ENCODE measurements at regions not wholly inside any gene's neighbourhood (a gene's known extent, or its start where the extent isn't known, plus 50 kb on each side); places are given as distances from the start of the nearest gene placed in this dataset.
"Not testable (repeated sequence)": the region's sequence is repeated elsewhere in the genome, so short reads cannot be mapped to it uniquely, and the experiment has no call there.

DNA sequence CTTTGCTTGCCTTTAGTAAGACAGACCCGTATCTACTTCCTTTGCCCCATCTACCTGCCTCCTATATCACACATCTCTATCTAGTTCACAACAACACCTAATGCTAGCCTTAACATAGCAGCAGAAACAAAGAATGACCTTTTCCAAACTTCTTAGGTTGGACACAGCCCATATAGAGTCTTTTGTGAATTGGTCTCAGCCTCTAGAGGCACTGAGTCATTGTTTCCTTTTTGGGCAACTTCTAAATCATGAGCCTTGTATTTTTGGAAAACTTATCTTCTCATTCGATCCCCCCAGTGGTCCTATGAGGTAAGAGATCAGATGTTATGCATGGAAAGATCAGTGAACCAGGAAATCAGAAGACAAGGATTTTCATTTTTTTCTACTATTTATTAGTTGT lies 679.4 kb upstream of the USP24 start:
- no peak for DNase-seq

DNA sequence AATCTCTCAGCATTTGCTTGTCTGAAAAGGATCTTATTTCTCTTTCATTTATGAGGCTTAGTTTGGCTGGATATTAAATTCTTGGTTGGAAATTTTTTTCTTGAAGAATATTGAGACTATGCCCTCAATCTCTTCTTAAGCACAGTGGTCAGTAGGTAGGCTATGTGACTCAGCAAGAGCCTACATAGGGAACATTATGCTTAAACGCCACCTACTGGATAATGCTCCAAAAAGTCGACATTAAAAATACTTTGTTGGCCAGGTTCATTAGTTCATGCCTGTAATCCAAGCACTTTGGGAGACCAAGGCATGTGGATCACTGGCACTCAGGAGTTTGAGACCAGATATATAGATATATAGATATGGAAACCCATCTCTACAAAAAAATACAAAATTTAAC lies 678.0 kb upstream of the USP24 start:
- no peak for DNase-seq

DNA sequence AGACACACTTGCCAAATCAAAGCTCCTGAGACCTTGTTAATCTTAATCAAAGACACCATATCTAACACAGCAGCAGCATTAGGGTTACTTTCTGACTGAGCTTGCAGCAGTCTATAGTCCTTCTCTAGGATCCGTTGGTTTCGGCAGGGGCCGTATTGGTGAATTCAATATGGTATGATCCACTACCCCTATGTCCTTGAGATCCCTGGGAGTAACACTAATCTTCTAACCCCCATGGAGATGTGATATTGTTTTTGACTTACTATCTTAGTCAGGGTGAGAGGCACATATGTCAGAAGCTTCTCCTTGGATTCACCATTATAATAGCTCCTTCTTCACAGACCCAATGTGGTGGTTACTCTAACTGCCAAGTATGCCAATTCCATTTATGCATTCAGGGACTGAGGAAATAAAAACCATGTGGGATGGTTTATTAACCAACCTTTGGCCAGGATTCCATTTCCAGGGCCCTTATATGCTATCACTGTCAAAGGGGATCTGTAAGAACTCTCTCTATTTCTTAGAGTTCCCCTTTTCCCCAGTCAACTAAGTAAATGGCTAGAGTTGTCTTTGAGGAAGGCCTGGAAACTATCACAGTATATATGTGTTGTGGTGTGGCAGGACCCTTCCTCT lies 673.6 kb upstream of the USP24 start:
- no peak for DNase-seq

DNA sequence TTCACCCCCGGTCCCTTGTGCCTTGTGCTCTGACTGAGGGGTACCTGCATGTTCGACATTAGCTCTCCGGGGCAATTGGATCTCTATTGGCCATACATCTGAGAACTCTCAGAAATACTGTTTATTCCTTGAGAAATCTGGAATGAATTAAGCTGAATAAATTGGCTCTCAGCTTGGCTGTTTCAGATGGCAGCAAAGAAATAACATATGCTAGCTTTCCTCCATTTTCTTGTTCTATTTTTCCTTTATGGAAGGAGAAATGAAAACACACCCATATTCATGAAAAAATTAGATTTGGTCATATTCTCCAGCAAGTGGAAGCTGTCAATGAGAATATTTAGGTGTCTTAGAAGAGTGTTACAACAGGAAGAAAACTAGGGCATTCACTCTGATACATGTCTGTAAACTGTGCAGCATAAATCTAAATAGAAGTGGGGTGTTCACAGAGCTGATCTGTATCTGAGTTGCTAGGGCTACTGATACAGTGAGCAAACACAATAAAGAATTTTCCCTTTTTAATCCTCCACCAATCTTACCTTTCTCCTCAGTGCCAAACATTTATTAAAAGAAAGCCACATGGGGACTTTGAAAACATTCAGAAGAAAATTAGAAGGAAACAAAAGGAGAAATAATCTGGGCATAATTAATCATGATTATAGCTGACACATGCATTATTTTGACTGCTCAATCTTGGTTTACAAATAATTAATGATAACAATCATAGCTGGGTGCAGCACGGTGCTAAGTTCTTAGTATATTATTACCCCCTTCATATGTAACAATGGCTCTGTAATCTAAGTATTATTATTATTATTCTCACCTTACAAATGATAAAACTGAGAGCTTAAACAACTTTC lies 671.9 kb upstream of the USP24 start:
- no peak for DNase-seq

DNA sequence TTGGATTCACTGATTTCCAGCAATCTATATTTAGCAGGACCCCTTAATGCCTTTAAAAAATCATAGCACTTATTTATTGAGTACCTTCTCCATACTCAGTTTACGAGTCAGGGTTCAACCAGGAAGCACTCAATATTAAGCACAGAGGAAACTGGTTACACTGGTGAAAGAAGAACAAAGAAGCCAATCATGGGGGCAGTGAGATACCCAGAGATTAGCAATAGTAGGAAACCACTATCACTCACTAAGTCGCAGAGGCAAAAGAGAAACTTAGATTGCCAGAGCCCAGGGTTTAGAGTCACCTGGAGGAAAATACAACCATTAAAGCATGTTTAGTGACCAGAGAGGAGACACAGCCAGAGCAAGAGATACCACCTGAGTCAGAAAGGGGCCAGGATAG lies 670.5 kb upstream of the USP24 start:
- no peak for DNase-seq

DNA sequence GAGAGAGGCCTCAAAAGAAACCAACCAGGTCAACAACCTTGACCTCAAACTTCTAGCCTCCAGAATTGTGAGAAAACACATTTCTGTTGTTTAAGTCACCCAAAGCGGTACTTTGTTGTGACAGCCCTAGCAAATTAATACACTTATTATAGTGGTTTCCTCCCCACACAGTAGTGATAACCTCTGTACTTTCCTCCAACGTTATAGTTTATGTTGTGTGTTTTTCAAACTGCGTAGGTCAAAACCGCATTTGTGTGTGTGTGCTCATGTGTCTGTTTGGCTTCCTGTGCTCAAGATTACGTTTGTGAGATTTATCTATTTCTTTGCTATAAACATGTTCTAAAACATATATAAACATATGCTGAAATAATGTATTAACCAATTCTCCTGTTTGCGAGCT lies 667.8 kb upstream of the USP24 start:
- DNase-seq, result no peak

DNA sequence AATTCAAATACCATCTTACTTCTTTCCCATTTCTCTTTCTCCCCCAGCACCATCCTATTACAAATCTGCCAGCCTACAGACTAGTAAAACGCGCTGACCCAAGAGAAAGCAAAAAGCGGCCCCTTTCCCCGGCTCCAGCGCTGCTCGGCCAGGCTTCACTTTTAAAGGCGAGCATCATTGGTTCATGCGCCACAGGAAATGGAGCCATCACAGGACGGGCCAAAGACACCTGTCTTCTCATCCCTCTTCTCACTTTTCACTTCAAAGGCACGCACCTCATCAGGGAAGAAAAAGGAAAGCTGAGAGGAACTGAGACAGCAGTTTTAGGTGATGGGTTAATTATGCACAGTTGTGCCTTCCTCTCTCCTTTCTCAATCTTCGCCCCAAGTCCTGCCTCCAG lies 664.2 kb upstream of the USP24 start:
- DNase-seq, result no peak

DNA sequence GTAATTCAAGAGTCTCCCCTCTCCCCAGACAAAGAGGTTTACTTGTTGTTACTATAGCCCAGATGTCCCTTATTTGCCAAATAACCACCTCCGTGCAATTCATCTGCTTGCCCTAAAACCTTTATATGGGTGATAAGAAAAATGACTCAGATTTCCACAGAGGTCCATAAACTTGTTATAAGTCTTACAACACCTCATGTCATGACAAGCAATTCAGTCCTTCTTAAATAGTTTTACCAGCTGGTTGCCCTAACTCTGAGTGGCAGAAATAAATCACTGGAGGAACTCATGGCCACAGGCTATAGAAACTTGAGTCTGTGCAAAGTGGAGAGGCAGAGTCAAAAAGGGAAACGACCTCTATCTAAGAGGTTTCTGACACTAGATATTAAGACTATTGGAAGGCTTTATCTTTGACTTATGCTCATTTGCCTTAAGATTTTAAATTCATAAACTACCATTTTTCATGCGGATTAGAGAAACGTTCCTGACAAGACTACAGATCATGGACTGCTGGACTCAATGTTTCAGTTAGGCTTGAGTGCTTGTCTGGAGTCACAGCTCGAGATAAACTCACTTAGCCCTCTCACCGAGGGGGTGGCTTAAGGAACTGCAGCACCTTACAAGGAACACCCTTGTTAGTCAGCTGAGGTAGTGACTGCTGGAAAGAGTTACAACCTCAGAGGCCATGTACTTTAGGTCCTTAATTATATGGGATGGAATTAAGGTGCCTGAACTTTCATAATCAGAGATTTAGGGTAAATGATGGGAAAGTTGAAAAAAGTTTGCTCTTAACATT lies 662.5 kb upstream of the USP24 start:
- no peak for DNase-seq

DNA sequence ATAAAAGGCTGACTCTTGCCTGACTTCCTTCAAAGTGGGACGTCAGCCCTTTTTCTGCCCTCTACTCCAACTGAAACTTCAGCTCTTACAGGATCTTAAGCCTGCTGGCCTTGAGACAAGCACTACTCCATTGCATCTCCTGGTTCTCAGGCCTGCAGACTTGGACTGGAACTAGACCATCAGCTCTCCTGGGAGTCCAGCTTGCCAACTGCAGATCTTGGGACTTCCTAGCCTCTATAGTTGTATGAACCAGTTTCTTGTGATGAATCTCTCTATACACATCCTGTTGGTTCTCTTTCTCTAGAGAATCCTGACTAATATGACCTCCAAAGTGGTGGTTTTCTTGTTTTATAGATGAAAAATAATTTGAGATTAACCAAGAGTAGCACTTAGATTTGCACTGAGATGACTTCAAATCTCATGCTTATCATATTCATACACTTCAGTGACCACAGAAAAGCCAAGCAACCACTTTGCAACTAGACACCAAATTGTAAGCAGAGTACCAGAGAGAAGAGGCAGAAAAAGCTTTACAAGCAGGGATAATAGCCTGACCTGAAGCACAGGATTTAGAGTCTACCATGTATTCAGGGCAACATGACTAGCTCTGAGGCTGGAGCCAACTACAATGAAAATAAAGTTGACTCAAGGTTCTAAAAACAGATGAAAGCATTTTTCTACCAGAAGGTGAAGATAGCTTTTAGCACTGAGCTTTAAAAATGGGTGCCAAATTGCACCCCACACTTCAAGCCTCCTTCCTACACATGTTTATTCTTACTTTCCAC lies 661.3 kb upstream of the USP24 start:
- no peak for DNase-seq

DNA sequence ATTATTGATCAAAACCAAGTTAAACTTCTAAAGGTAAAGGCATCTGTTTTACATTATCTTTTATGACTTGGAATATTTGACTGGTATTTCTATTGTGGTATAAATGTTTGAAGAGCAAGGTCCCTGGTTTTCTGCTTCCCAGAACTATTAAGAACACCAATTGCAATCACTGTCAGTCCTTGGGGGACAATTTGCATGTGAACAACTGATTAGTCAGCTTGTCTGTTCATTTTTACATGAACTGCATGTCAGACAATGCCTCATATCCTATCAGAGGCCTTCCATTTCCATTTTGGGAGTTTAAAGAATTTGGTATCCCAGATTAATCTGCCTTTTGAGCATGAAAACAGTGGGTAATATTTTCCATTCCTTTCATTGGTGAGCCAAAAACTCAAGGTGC lies 654.9 kb upstream of the USP24 start:
- no peak for DNase-seq

DNA sequence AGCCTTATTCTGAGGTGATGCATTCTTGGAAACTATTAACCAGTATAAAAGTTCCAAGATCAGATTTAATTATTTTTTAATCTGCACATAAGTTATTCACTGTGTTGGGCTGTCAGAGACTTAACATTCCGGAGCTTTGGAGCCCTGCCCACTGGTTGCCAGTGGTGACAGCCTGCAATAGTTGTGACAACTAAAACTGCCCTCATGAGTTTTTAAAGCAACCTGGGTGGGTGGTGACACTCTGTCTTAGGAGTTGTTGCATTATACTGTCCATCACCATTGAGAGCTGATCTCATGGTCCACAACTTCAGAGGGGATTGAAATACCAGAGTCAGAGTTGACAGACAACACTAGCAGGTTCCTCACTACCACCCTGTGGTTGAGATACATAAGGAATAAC lies 653.9 kb upstream of the USP24 start:
- DNase-seq, result no peak

DNA sequence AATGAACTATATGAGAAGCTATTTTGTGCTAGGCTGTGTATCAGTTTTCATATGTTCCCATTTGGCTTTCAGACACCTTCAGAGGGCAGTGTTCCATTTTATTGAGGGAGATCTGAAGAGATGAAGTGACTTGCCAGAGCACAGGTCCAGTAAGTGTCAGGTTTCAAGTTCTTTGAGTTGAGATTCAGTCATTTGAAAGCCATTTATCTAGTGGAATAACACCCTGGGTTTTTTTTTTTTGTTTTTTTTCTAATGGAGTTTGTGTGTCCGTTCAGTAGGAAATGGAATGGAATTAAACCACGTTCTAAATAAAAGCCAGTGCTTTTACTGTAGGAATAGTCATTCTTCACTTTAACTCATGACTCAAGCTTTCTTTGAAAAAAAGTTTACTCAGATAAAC lies 652.9 kb upstream of the USP24 start:
- no peak for DNase-seq

DNA sequence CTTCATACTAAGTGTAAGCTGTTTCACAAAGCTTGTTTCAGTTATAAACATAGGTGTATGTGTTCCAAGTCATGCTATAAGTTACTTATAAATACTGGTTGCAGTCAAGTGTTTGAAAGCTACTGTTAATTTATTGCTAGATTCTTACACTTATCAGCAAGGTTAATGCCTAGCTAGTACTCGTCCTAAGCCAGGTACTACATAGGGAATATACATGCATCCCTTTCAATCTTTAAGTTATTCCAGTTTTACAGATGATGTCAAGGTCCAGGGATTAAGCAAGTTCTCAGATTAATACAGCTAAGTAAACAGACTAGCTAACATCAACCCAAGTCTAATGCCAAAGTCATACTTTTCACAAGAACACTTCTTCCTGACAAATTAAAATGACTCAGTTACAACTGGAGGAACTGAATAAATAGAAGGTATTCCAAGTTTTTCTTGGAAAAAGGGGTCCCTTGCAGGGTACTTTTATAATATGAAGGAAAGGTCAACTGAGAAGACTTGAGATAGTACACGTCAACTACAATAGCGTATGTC lies 652.2 kb upstream of the USP24 start:
- no peak for DNase-seq

DNA sequence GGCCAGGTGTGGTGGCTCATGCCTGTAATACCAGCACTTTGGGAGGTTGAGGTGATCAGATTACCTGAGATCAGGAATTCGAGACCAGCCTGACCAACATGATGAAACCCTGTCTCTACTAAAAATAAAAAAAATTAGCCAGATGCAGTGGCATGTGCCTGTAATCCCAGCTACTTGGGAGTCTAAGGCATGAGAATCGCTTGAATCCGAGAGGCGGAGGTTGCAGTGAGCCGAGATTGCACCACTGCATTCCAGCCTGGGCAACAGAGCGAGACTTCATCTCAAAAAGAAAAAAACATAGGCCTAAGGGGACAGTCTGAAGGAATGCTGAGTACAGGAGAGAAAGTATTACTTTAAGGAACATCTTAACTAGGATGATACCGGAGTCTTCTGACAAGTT lies 650.6 kb upstream of the USP24 start:
- not testable (repeated sequence) for DNase-seq

DNA sequence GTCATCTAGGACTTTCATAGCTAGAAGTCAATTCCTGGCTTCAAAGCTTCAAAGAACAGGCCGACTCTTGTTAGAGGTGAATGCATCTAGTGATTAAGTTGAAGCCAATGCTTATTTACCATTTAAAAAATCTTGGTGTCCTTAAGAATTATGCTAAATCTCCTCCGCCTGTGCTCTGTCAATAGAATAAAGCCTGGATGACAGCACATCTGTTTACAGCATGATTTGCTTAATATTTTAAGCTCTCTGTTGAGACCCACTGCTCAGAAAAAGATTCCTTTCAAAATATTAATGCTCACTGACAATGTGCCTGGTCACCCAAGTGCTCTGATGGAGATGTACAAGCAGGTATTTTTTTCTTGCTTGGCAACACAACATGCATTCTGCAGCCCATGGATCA lies 649.1 kb upstream of the USP24 start:
- DNase-seq, result no peak

DNA sequence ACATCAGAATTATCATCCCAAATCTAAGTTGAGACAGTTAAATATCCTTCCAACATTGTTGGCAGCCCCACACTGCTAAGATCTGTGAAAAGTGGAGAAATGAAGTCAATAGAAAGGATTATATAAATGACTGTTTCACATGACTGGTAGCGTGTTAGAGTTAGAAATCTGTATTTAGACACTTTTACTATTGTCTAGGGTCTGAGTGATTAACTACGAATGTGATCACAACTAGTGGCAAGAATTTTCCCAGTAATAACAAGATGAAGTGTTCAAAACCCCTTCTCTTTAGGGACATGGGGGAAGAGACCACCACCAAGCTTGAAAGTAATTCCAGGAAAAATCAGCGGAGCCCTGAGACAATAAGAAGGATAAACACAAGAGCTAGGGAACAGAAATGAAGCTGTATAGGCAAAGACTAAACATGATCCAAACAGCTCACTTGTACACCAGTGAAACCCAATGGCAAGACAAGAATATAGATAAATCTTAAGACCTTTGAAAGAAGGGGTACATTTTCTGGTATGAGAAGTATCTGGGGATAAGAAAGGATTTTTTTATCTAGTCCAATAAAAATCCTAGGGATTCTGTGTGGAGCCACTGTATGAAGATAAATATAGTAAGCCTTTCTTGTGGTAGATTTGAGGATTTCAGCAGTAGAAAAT lies 646.6 kb upstream of the USP24 start:
- DNase-seq, result no peak

DNA sequence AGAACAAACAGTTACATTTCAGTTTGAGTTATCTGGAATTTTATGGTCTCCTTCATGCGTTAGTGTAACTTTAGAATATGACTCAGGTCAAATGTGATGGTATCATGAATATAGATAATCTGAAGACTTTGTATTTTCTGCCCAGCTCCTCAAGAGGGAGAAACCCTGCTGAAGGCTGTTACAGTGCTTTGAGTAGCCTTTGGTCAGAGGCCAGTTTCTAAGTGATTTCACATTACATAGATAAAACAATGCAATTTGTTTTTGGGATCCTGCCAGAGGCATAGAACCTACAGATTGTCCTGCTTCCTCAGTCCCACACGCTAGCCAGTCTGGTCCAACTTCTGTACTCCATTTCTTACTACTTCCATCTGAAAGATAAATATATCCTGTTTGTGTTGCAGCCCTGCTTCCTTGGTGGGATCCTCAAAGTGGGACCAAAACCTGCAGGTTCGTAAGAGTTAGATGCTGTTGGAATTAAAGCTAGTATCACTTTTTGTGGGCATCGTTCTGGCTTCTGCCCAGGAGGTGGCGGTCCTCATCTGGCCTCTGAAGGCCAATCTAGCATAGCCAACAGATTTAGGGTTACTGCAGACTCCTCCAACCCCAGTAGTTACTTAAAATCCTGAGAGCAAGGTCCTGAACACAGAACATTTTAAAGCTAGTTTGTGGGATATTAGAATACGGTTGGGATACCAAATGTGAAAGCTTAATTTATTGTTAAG lies 645.8 kb upstream of the USP24 start:
- DNase-seq, result no peak

DNA sequence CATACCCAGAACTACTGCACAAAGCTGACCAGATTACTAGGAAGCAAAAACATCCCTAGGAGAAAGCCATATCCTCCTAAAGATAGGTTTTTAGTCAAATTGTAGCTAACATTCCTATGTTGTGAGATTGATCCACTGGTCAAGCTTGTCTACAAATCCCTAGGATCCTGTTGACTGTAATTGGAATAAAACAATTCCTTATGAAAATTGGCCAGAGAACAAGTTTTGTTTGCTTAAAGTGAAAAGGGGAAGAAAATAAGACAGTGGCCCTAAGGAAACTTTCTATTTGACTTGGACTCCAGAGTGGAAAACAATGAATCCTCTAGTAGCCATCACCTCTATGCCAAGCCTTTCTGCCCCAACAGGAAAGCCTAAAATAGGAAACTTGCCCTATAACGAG lies 645.2 kb upstream of the USP24 start:
- no peak for DNase-seq

DNA sequence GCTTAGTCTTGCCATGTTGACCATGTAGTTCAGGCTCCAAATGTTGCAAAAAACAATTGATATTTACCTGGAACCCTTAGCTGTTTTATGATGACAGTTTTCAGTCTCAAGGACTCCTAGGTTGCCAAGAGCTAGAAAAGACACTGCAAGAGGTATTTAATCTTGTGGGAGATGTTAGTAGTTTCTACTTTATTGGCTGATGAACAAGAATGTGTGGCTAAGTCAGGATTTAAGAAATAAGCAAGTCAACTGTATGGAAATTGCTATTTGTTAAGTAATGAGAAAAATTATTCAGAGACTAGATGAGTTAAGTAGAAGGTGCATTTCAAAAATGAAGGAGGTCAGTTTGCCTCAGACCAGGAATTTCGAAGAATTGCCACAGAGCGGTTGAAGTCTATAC lies 639.7 kb upstream of the USP24 start:
- no peak for DNase-seq

DNA sequence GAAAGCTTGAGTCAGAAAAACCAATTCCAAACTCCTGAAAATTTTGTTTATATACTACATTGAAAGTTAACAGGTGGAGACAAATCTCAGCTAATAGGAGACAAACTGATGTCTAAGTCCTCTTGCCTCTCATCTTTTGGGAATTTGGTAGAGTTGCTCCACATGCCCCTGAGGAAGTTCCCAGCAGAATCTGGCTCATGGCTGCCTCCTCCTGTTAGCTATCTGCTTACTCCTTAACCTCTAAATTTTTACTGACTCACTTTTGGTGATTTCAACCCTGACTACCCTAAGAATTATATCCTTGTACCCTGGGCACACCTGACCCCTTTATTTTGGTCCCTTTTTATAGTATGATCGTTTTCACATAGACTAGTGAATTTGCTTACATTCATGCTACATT lies 633.7 kb upstream of the USP24 start:
- no peak for DNase-seq

DNA sequence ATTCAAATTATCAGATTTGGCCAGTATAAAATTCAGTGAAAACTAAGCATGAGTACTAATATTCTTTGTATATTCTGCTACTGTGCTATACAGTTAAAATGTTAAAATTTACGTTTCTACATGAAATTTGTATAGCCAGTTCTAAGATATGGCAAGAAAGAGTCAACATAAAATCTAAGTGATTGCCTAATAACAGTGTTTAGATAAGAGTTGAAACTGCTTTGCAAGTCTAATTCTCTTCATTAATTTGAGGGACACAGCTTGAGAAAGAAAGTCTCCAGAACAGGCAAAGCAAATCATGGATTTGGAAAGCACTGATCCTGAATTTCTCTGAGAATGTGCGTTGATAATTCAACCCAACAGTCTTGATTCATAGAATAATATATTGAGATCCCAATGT lies 630.9 kb upstream of the USP24 start:
- DNase-seq, result no peak

DNA sequence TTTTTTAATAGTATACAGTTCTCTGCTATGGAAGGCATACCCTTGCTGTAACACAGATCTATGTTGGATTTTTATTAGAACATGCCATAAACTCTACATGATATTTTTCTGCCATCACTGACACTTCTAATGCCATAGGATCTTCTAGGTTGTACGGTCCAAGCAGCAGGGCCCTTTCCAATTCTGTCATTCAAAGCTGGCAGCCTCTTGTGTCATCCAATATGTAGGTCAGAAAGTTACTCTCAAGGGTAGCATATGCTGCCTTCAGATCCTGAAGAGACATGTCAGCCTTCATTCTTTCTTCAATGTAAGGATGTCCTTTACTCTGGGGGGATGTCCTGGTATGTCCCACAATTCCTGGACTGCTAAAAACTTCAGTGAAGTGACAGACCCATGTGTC lies 629.2 kb upstream of the USP24 start:
- no peak for DNase-seq

Measured in bone marrow (tissue), 2 donors.